Spleen (tissue), 11 donors: ENCODE measurements at regions not wholly inside any gene's neighbourhood (a gene's known extent, or its start where the extent isn't known, plus 50 kb on each side); places are given as distances from the start of the nearest gene placed in this dataset.

Source experiments
- DNase-seq: peaks from one replicate; pipeline ENCODE4 v3.0.0-alpha.2; 2020
- H3K27ac ChIP-seq, 8 donors: fragments of 200-600 bp; sonication (generic) in 7 of 8; 1 replicate in 4 of 8; 2 replicates in 4 of 8; pipeline versions ENCODE4 v1.5.0 to v1.8.0; 2016 to 2021; ENCODE audit warnings: inconsistent platforms in 4 of 8, mild to moderate bottlenecking in 4 of 8, moderate library complexity in 1 of 8
- H3K27me3 ChIP-seq, 7 donors: fragments of 200-600 bp; sonication (generic) in 6 of 7; replicated peaks in 1 of 7; 1 replicate in 4 of 7; 2 replicates in 3 of 7; pipeline versions ENCODE4 v1.5.0 to v1.8.0; 2016 to 2021; ENCODE audit warnings: inconsistent platforms in 3 of 7, mild to moderate bottlenecking in 1 of 7
- H3K36me3 ChIP-seq, 6 donors: fragments of 200-600 bp; sonication (generic) in 5 of 6; 1 replicate in 4 of 6; 2 replicates in 2 of 6; pipeline versions ENCODE4 v1.5.0 to v1.8.0; 2016 to 2021; ENCODE audit warnings: inconsistent platforms in 2 of 6
- H3K4me1 ChIP-seq, 6 donors: fragments of 200-600 bp; sonication (generic) in 5 of 6; 1 replicate in 3 of 6; 2 replicates in 3 of 6; pipeline versions ENCODE4 v1.5.0 to v1.8.0; 2016 to 2021; ENCODE audit warnings: inconsistent platforms in 3 of 6
- H3K4me3 ChIP-seq, 8 donors: fragments of 200-600 bp; sonication (generic) in 7 of 8; 1 replicate in 4 of 8; 2 replicates in 4 of 8; pipeline versions ENCODE4 v1.5.0 to v1.8.0; 2016 to 2021; ENCODE audit warnings: inconsistent platforms in 4 of 8, mild to moderate bottlenecking in 4 of 8, moderate library complexity in 2 of 8
- H3K9me3 ChIP-seq, 8 donors: fragments of 200-600 bp; sonication (generic) in 7 of 8; 1 replicate in 4 of 8; 2 replicates in 4 of 8; pipeline versions ENCODE4 v1.5.0 to v1.8.0; 2016 to 2021; ENCODE audit warnings: inconsistent platforms in 4 of 8
- CTCF ChIP-seq, 11 experiments: fragments of 200-600 bp in 7 of 11; fragments of 450-650 bp in 4 of 11; sonication (generic) in 4 of 11; IDR thresholded peaks in 8 of 11; conservative IDR thresholded peaks in 3 of 11; 1 replicate in 7 of 11; 2 replicates in 4 of 11; pipeline versions ENCODE4 v1.4.0 to v1.8.0; 2016 to 2021; ENCODE audit warnings: antibody characterized with exemption in 11 of 11, inconsistent platforms in 4 of 11, mild to moderate bottlenecking in 1 of 11
- POLR2A ChIP-seq, 3 donors: fragments of 450-650 bp; IDR thresholded peaks; one replicate each; pipeline ENCODE4 v1.5.1; 2017; ENCODE audit warnings: antibody characterized with exemption in 3 of 3, mild to moderate bottlenecking in 1 of 3
- POLR2AphosphoS5 ChIP-seq, 3 donors: sonication (generic); formaldehyde crosslinking; IDR thresholded peaks; one replicate each; pipeline ENCODE4 v1.5.1; 2017; ENCODE audit warnings: antibody characterized with exemption in 3 of 3
- WGBS, 5 donors: extraction: QIAGEN DNeasy Blood & Tissue Kit in 3 of 5; methylation state at CpG; one replicate each; pipeline versions ENCODE4 v1.1.5 to v1.1.7; 2013 to 2018; 5-methylcytosine and 5-hydroxymethylcytosine counted together
- intact Hi-C: fragments of 100-400 bp; cut with DNase I; formaldehyde crosslinking; loops from one replicate; pipeline ENCODE4 v1.15.0; 2023; ENCODE audit warnings: low total_unique reads
- donor health status: healthy with polysubstance abuse.
- donor health status: DM: no; HTN: no; CAD: no; lungs with moderate emphysema.
- donor health status: DM: no; HTN: no; CAD: no.
- donor health status: Bipolar disorder and iron deficiency.
- donor health status: healthy.
- donor health status: DM: no; HTN: no; CAD: no.
- donor health status: DM: yes; HTN: yes; CAD: no.

- H3K36me3 ChIP-seq = no peaks in the 10 kb centered on the region
- WGBS, 5 donors = 53 to 68% (median 62%) methylated on average over 6 of the region's 6 CpGs
- peaks cover 0 to 52% (median 36%) of the 10 kb centered on the region in 6 donors for H3K4me1 ChIP-seq
- no peaks in the 10 kb centered on the region for H3K9me3 ChIP-seq
- TF ChIP-seq CTCF (IDR thresholded peaks at IDR 0.05 in 8 of 11, conservative IDR thresholded peaks at IDR 0.05 in 3 of 11) (no peak), POLR2A (IDR thresholded peaks at IDR 0.05) (no peak), POLR2AphosphoS5 (IDR thresholded peaks at IDR 0.05) (no peak)
- intact Hi-C loops = no loop called here
- DNase-seq = no peak
- H3K4me3 ChIP-seq = no peak overlapping the region
- H3K27me3 ChIP-seq = no peaks in the 10 kb centered on the region
- H3K27ac ChIP-seq = no peak overlapping the region
These were observed 53.5 kb upstream of the MED4 start for GRCh38 chr13:48148454-48148853.

DNA sequence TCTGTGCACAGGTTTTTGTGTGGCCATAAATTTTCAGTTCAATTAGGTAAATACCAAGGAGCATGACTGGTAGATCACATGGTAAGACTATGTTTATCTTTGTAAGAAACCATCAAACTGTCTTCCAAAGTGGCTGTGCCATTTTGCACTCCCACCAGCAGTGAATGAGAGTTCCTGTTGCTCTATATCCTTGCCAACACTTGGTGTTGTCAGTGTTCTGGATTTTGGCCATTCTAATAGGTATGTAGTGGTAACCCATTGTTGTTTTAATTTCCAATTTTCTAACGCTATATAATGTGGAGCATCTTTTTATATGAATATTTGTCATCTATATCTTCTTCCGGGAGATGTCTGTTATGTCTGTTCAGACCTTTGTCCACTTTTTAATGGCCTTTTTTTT, 51.7 kb upstream of the MED4 start:
- H3K36me3 ChIP-seq = no peaks in the 10 kb centered on the region
- intact Hi-C loops = no loop called here
- H3K9me3 ChIP-seq = no peaks in the 10 kb centered on the region
- WGBS, 5 donors = 92 to 99% (median 97%) methylated on average over 2 of the region's 2 CpGs
- no peak for DNase-seq
- H3K4me3 ChIP-seq = no peak overlapping the region
- no peak for TF ChIP-seq POLR2A (IDR thresholded peaks at IDR 0.05)
- no peak for TF ChIP-seq POLR2AphosphoS5 (IDR thresholded peaks at IDR 0.05)
- TF ChIP-seq CTCF (IDR thresholded peaks at IDR 0.05 in 8 of 11, conservative IDR thresholded peaks at IDR 0.05 in 3 of 11) = no peak
- H3K4me1 ChIP-seq = peaks cover 0 to 50% (median 29%) of the 10 kb centered on the region in 6 donors
- no peak overlapping the region for H3K27ac ChIP-seq
- H3K27me3 ChIP-seq = no peaks in the 10 kb centered on the region

- Histone ChIP-seq H3K36me3 (no peaks in the 10 kb centered on the region), H3K4me1 (peaks cover 1 to 47% (median 24%) of the 10 kb centered on the region in 6 donors), H3K9me3 (no peaks in the 10 kb centered on the region), H3K27ac (no peak overlapping the region), H3K27me3 (no peaks in the 10 kb centered on the region), H3K4me3 (no peak overlapping the region)
- no peak for DNase-seq
- TF ChIP-seq POLR2AphosphoS5 (IDR thresholded peaks at IDR 0.05) = no peak
- TF ChIP-seq CTCF (IDR thresholded peaks at IDR 0.05 in 8 of 11, conservative IDR thresholded peaks at IDR 0.05 in 3 of 11) = no peak
- no peak for TF ChIP-seq POLR2A (IDR thresholded peaks at IDR 0.05)
- intact Hi-C loops = no loop called here
- WGBS, 5 donors = 85 to 100% (median 100%) methylated on average over 1 of the region's 1 CpG
These were observed 51.2 kb upstream of the MED4 start for GRCh38 chr13:48146122-48146521.
